ENCODE measurements at regions not wholly inside any gene's neighbourhood (a gene's known extent, or its start where the extent isn't known, plus 50 kb on each side); places are given as distances from the start of the nearest gene placed in this dataset.

DNA sequence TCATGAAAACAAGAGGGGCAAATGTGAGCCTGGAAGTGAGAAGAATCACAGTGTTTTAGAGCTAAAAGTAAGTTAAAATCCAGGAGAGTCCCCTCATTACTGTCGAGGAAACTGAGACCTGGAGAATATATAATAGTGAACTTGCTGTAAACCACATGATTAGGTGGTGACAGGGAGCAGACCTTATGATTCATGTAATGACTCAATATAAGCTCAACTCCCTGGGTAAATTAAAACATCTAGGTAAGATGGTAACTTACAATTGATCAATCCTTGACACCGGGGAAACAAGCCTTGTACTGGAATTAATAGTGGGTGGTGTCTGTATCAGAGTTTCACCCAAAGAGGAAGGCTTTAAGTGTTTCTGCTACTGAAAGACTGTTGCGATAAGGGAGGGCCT, 269.3 kb downstream of the SNAPC1 start:
- Mint-ChIP-seq H3K4me3 (no peak overlapping the region), H3K9me3 (no peaks in the 10 kb centered on the region), H3K4me1 (no peaks in the 10 kb centered on the region), H3K36me3 (no peaks in the 10 kb centered on the region), H3K27me3 (ENCODE audit: insufficient read depth, low read depth) (no peaks in the 10 kb centered on the region), H3K27ac (no peak overlapping the region)
- H3K4me1 ChIP-seq, result no peaks in the 10 kb centered on the region
- no peaks in the 10 kb centered on the region for H3K79me2 ChIP-seq (ENCODE audit: low read depth)
- no peak for DNase-seq (ENCODE audit: low spot score)
- H4K20me1 ChIP-seq (ENCODE audit: low read depth), result no peaks in the 10 kb centered on the region
- H3K9me3 ChIP-seq (ENCODE audit: low read depth), result no peaks in the 10 kb centered on the region
- H2AFZ ChIP-seq (replicated peaks), result no peak overlapping the region
- no peak overlapping the region for H3K4me3 ChIP-seq
- no peak overlapping the region for H3K9ac ChIP-seq
- TF ChIP-seq EZH2phosphoT487 (IDR thresholded peaks at IDR 0.05) (no peak), EZH2 (IDR thresholded peaks at IDR 0.05) (no peak)
- TF ChIP-seq, protein P1, sequence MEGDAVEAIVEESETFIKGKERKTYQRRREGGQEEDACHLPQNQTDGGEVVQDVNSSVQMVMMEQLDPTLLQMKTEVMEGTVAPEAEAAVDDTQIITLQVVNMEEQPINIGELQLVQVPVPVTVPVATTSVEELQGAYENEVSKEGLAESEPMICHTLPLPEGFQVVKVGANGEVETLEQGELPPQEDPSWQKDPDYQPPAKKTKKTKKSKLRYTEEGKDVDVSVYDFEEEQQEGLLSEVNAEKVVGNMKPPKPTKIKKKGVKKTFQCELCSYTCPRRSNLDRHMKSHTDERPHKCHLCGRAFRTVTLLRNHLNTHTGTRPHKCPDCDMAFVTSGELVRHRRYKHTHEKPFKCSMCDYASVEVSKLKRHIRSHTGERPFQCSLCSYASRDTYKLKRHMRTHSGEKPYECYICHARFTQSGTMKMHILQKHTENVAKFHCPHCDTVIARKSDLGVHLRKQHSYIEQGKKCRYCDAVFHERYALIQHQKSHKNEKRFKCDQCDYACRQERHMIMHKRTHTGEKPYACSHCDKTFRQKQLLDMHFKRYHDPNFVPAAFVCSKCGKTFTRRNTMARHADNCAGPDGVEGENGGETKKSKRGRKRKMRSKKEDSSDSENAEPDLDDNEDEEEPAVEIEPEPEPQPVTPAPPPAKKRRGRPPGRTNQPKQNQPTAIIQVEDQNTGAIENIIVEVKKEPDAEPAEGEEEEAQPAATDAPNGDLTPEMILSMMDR (IDR thresholded peaks at IDR 0.05), result no peak
- H3K36me3 ChIP-seq, result no peaks in the 10 kb centered on the region
- no peak overlapping the region for H3K4me2 ChIP-seq
- no peak overlapping the region for H3K27ac ChIP-seq
- H3F3A ChIP-seq (ENCODE audit: low read depth), result no peaks in the 10 kb centered on the region
- no peaks in the 10 kb centered on the region for H3K27me3 ChIP-seq

DNA sequence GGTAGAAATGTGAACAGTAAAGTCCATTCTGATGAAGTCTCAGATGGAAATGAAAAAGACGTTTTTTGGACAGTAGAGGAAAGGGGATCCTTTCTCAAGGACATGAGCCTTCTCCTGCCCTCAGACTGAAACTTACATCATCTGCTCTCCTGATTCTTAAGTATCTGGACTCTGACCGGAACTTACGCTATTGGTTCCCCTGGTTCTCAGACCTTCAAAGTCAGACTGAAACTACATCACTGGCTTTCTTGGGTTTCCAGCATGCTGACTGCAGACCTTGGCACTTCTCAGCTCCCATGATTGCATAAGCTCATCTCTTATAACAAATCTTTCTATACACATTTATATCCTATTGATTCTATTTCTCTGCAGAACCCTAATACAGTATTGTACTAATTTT, 291.0 kb downstream of the SNAPC1 start:
- H3K4me3 Mint-ChIP-seq, result no peak overlapping the region
- H3K9me3 Mint-ChIP-seq, result peaks cover 18% of the 10 kb centered on the region
- DNase-seq (ENCODE audit: low spot score), result no peak
- Histone ChIP-seq H3K9ac (no peak overlapping the region), H3K4me2 (no peak overlapping the region), H3K4me3 (no peak overlapping the region), H4K20me1 (ENCODE audit: low read depth) (no peaks in the 10 kb centered on the region), H2AFZ (replicated peaks) (no peak overlapping the region), H3K27ac (no peak overlapping the region), H3K79me2 (ENCODE audit: low read depth) (no peaks in the 10 kb centered on the region), H3K4me1 (peaks cover 7% of the 10 kb centered on the region), H3K9me3 (ENCODE audit: low read depth) (peaks cover 12% of the 10 kb centered on the region), H3F3A (ENCODE audit: low read depth) (no peaks in the 10 kb centered on the region), H3K36me3 (no peaks in the 10 kb centered on the region), H3K27me3 (no peaks in the 10 kb centered on the region)
- peaks cover 2% of the 10 kb centered on the region for H3K36me3 Mint-ChIP-seq
- no peak overlapping the region for H3K27ac Mint-ChIP-seq
- peaks cover 2% of the 10 kb centered on the region for H3K4me1 Mint-ChIP-seq
- no peak for TF ChIP-seq EZH2phosphoT487 (IDR thresholded peaks at IDR 0.05)
- TF ChIP-seq, protein P1 (IDR thresholded peaks at IDR 0.05), result no peak
- TF ChIP-seq EZH2 (IDR thresholded peaks at IDR 0.05), result no peak
- H3K27me3 Mint-ChIP-seq (ENCODE audit: insufficient read depth, low read depth), result peaks cover 3% of the 10 kb centered on the region

DNA sequence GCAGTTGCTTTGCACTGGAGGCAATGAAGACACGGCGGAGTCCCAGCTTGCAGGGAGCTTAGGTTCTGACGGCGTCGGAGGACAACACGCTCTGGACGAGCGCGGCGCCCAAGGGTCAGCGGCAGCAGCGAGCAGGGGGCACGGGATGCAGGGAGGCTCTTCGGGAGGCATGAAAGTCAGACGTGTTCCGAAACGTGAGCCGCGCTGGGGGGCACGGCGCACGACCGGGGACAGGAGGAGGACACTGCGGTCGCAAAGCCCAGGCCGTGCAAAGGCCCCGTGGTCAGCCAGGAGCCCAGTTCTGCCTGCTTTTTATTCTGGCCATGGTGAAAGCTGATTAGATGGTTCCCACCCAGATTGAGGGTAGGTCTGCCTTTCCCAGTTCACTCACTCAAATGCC, 294.6 kb downstream of the SNAPC1 start:
- no peak for DNase-seq (ENCODE audit: low spot score)
- Histone ChIP-seq H3K79me2 (ENCODE audit: low read depth) (no peaks in the 10 kb centered on the region), H3K27me3 (no peaks in the 10 kb centered on the region), H3K36me3 (no peaks in the 10 kb centered on the region), H3K4me3 (no peak overlapping the region), H3K9ac (no peak overlapping the region), H4K20me1 (ENCODE audit: low read depth) (no peaks in the 10 kb centered on the region), H3K9me3 (ENCODE audit: low read depth) (peaks cover 5% of the 10 kb centered on the region), H3K4me2 (no peak overlapping the region), H2AFZ (replicated peaks) (no peak overlapping the region), H3K4me1 (peaks cover 7% of the 10 kb centered on the region), H3K27ac (no peak overlapping the region), H3F3A (ENCODE audit: low read depth) (no peaks in the 10 kb centered on the region)
- Mint-ChIP-seq H3K27ac (no peak overlapping the region), H3K4me3 (no peak overlapping the region), H3K9me3 (peaks cover 5% of the 10 kb centered on the region), H3K27me3 (ENCODE audit: insufficient read depth, low read depth) (peaks cover 3% of the 10 kb centered on the region), H3K4me1 (peaks cover 2% of the 10 kb centered on the region), H3K36me3 (no peaks in the 10 kb centered on the region)
- TF ChIP-seq, protein P1 (IDR thresholded peaks at IDR 0.05), result no peak
- TF ChIP-seq EZH2 (IDR thresholded peaks at IDR 0.05) (no peak), EZH2phosphoT487 (IDR thresholded peaks at IDR 0.05) (no peak)

Measured in neural progenitor cell (in vitro differentiated cells).